Muscle of arm (tissue), 1 donor: ENCODE measurements at regions not wholly inside any gene's neighbourhood (a gene's known extent, or its start where the extent isn't known, plus 50 kb on each side); places are given as distances from the start of the nearest gene placed in this dataset.
"Not testable (repeated sequence)": the region's sequence is repeated elsewhere in the genome, so short reads cannot be mapped to it uniquely, and the experiment has no call there.

Experiments
- DNase-seq: peaks from one replicate; pipeline ENCODE4 v3.0.0-alpha.2; 2013

DNA sequence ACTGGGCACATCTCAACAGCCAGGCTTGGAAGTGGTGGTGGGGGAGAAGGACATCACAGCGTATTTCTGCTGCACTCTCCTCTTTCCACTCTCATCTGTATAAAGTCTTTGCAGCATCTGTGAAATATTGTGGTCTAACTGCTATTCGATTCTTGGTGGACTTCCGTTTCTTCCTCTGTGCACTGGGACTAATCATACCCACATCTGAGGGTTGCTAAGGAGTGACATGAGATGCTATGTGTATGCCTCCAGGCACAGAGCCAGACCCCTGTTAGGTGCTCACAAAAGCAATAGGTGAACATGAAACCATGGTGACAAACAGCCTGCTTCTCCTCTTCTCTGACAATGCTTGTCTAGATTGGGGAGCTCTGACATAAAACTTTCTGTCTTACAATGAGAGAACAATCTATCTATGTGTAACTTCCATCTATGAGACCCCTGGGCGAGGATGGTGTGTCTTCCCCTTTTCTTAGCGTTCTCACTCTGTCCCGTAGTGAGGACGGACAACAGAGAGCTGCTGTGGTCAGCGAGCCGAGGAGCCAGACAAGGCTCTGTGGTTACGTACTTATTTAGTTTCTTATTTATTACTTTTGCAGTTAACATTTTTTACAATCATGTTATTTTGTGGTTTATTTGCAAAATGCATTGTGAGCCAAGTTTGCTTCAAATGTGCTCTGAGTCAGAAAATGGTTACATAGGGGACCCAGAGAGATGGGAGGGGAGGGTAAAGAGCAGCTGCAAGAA lies 196.7 kb upstream of the TPRG1 start:
- peak; percentile 22 for DNase-seq

DNA sequence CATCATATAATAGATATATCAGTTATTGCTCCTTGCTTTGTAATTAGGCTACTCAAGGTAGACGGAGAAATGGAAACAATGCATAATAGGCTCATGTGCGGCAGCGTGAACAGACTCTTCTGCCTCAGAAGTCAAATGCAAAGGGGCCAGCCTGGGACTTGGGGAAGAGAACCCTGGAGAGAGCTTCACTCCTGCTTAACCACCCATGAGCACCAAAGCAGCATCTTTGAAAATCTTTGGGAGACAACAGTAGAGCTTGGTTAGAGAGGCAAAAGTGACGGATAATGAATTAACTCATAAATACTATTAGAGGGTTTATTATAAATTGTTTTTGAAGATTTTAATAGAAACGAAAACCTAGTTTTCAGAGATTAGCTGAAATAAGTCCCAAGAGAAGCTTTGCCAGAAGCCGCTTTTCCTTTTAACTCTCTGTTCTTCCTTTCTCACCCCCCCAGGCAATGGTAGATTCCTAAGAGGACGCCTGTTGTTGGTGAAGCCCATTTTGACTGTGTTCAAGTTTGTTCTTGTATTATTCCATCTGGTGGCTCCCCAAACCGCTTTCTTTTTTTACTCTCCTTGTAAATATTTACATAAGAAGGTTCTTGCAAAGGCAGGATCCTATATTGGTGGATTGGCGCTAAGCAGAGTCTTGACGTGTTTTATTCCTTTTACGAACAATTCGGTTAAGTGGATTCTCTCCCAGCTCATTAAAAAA lies 196.0 kb upstream of the TPRG1 start:
- no peak for DNase-seq

DNA sequence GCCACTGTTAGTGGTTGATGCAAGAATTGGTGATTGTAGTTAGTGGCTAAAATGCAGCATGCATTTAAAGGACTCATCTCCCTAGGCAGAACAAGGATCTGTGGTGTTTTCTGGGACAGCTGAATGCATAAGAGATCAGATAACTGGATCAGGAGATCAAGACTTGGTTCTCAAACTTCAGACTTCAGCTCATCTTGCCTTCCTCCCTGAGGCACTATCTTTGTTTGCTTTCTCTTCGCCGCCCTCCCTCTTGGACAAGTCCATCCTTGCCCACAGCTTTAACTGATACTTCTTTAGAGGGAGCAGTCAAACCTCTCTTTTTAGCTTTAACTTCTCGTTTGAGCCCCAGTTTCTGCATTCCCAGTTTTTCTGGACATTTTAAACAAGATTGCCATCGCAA lies 195.4 kb upstream of the TPRG1 start:
- DNase-seq: no peak

DNA sequence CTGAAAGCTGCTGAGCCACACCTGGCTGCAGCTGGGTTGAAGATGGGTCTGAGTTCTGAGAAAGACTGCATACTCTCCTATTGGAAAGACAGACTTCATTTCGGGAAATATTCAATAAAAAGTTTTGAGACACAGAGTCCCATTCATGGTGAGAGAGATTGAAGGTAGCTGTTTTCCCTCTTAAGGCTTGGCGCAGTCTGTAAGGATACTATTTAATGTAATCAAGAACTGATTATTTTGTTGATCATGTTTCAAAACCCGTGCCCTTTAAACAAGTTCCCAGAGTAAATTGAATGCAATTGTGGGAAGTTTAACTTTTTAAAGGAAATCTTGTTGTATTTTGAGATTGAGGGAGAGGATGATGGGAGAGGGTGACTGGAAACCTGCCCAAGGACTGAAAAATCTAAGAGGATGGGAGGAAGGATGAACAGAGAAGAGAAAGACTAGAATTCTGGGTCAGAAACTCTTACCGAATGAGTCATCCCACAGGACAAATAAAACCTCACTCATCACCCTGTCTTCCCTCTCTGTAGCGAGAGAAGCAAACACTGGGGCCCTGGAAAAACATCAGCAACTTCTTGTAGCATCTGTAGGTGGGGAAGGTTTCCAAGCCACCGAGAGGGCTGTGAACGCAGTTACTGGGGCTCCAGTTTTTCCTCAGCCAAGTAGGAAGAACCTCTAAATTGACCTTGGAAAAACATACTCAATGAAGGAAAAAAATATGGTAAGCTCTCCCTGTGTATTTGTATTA lies 193.2 kb upstream of the TPRG1 start:
- DNase-seq: peak; percentile 89

DNA sequence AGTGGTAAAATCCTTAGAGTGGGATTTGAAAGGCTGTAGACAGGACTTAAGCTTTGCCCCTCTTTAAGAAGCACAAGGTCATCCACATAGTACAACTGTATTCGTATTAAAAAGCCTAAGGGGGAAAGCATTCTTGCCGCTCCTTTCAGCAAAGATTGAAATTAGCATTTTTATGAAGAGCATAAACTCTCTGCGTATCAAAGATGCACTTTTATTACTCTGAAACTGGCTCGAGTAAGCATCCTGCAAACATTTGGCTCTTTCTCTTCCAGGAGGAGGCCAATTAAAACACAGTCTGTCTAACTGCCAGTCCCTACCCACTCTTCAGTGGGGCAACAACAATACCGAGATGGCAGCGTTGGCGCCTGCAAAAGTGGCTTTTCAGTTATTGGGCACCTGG lies 192.5 kb upstream of the TPRG1 start:
- peak; percentile 30 for DNase-seq

DNA sequence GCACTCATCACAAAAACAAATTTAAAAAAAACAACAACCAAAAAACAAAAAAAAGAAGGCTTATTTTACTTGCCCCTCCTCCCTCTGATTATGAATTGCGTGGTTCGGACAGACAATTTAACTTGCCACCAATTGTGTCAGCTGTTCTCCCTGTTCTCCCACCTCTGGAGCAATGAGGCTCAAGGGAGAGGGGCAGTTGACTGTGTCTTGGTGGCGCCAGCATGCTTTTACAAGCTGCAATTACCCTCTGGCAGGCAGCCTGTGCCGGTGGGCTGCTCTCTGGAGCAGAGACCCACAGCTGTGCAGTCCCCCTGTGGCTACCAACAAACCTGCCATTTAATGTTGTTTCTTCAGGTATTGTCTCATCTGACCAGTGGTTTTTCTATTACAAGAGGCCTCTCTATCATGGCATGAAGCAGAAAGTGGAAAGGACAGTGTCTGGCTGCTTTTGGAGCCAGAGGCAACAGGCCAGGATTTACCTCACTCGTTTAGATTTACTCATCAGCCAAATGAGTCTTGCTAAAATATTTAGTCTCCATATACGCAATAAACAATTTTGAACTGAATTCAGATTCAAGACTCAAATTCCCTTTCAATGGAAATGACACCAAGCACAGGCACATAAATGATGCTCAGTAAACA lies 192.0 kb upstream of the TPRG1 start:
- DNase-seq: peak; percentile 27

DNA sequence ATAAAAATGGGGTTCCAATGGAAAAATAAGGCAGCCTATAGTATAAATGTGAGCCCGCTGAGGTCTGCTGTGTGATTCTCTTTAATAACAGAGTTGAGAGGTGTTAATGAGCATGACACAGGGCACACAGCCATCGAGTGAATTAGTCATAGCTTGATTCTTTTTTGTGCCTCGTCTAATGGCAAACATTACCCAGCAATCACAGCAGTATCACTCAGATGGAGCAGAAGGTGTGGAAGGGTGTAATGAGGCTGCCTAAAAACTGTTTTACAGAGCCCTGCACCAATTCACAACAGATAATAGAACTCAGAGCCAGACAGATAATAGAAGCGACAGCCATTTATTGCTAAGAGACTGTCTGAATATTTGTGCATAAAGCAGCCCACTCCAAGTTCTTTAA lies 178.6 kb upstream of the TPRG1 start:
- no peak for DNase-seq

DNA sequence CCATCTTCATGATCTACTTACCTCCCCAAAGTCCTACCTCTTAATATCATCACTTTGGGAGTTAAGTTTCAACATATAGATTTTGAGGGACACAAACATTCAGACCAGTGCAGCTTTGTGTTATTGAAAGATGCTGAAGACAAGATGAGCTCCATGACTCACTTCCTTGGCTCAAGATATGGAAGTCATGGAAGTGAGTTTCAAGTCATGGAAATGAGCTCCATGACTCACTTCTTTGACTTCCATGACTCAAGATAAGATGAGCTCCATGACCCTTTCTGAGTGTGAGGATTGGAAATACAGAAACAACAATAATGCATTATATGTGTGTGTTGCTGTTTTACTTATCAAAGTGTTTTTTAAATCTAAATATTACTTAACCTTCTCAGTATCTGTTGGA lies 170.2 kb upstream of the TPRG1 start:
- DNase-seq: no peak

DNA sequence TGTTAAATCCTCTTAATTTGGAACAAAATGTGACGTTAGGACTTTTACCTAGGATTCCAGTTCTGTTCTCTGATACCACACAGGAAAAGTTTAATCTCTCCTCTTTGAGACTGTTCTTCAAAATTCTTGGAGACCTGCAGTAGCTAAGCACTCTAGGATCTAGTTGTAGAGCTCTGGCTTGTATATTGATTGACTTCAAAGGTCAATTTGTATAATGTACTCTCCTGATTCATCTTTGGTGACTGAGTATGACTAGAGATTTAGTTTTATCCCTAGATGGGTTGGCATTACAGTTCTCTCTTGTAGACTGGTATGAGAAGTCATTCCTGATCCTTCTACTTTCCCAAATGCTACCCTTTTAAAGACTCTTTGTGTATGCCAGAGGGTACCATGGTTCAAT lies 168.4 kb upstream of the TPRG1 start:
- DNase-seq: no peak

DNA sequence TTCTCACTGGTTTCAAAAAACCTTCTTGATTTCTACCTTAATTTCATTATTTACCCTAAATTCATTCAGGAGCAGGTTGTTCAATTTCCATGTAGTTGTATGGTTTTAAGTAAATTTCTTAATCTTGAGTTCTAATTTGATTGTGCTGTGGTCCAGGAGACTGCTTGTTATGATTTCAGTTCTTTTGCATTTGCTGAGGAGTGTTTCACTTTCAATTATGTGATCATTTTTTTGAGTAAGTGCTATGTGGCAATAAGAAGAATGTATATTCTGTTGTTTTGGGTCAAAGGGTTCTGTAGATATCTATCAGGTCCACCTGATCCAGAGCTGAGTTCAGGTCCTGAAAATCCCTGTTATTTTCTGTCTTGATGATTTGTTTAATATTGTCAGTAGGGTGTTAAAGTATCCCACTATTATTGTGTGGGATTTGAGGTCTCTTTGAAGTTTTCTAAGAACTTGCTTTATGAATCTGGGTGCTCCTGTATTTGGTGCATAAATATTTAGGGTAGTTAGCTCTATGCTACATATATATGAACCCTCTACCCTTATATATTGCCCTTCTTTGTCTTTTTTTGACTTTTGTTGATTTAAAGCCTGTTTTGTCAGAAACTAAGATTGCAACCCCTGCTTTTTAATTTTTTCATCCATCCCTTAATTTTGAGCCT lies 158.4 kb upstream of the TPRG1 start:
- no peak for DNase-seq

DNA sequence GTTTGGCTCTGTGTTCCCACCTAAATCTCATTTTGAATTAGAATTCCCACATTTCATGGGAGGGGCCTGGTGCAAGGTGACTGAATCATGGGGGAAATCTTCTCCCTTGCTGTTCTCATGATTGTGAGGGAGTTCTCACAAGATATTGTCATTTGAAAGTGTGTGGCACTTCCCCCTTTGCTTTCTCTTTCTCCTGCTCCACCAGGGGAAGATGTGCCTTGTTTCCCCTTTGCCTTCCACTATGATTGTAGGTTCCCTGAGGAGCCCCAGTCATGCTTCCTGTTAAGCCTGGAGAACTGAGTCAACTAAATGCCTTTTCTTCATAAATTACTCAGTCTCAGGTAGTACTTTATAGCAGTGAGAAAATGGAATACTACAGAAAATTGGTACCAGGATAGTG lies 157.2 kb upstream of the TPRG1 start:
- DNase-seq: no peak

DNA sequence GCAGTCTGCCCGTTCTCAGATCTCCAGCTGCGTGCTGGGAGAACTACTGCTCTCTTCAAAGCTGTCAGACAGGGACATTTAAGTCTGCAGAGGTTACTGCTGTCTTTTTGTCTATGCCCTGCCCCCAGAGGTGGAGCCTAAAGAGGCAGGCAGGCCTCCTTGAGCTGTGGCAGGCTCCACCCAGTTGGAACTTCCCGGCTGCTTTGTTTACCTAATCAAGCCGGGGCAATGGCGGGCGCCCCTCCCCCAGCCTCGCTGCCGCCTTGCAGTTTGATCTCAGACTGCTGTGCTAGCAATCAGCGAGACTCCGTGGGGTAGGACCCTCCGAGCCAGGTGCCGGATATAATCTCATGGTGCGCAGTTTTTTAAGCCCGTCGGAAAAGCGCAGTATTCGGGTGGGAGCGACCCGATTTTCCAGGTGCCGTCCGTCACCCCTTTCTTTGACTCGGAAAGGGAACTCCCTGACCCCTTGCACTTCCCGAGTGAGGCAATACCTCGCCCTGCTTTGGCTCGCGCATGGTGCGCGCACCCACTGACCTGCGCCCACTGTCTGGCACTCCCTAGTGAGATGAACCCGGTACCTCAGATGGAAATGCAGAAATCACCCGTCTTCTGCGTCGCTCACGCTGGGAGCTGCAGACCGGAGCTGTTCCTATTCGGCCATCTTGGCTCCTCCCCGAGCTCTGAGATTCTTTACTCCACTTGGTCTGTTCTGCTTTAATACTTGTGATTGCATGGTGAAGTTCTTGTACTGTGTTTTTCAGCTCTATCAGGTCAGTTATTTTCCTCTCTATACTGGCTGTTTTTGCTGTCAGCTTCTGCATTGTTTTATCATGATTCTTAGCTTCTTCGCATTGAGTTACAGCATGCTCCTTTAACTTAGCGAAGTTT lies 148.9 kb upstream of the TPRG1 start:
- not testable (repeated sequence) for DNase-seq

DNA sequence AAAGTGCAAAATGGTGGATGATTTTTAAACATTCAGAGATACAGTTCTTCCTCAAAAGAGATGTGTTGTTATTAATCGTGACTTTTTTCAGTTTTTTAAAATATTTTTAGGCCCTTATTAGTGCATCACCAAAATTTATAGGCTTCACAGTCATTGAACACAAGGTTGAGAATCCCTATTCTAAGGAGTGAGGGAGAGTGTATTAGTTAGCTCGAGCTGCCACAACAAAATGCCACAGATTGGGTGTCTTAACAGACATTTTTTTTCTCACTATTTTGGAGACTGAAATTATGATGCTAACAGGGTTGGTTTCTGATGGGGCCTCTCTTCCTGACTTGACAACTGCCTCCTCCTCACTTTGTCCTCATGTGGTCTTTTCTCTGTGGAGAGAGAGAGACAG lies 145.9 kb upstream of the TPRG1 start:
- DNase-seq: no peak

DNA sequence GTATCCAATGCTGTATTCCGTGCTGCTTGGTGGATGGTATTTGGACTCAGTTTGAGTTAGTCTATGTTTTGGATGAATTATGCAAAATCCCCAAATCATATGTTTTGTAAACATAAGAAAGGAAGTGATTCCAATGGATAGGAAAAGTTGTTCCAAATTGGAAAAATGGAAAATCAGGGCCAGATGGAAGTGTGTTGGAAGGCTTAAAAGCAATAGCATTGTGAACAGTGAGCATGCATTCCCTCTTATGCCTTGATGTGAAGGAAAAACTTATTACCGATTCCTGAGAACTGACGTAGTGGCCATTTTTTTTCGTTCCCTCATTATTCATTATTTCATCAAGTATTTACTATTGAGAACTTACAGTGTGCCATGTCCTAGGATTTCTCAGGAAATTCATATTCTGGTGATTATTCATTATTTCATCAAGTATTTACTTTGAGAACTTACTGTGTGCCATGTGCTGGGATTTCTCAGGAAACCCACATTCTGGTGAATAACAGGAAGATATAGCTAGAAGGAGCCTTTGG lies 144.1 kb upstream of the TPRG1 start:
- DNase-seq: peak; percentile 8

DNA sequence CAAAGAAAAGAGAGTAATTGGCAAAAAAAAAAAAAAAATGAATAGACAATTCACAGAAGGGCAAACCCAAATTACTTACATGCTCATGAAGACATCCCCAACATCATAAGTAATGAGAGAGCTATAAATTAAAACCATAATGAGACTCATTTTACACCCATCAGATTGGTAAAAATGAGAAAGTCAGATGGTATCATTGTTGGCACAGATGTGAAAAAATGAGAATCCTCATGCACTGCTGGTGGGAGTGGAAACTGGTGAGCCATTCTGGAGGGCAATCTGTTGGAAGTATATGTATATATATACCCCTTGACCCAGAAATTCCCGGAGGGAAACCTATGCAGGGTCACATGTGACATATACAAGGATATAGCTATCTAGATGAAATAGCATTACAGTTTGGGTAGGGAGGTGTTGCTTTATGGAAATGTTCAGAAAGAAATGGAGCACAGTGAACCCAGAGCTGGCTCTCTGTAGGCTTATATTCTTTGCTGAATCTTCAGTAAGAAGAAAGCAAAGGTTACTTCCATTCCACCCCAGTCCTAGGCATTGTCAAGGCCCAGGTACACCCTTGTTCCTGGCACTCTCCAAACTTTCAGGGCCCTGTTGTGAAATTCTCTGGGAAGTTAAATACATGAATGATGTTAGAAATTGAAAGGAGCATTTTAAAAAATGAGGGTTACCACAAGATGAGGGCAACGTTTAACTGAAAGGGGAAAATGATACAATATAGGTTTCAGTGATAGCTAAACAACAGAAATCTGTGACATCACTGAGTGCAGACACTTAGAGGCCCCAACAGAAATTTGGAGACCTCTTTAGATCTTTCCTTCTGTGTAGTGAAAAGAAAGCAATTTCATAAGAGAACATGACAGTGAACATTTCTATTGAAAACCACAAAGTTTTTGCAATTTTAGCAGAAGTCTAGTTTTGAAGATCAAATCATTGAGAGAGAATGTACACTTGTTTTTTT lies 132.7 kb upstream of the TPRG1 start:
- no peak for DNase-seq

DNA sequence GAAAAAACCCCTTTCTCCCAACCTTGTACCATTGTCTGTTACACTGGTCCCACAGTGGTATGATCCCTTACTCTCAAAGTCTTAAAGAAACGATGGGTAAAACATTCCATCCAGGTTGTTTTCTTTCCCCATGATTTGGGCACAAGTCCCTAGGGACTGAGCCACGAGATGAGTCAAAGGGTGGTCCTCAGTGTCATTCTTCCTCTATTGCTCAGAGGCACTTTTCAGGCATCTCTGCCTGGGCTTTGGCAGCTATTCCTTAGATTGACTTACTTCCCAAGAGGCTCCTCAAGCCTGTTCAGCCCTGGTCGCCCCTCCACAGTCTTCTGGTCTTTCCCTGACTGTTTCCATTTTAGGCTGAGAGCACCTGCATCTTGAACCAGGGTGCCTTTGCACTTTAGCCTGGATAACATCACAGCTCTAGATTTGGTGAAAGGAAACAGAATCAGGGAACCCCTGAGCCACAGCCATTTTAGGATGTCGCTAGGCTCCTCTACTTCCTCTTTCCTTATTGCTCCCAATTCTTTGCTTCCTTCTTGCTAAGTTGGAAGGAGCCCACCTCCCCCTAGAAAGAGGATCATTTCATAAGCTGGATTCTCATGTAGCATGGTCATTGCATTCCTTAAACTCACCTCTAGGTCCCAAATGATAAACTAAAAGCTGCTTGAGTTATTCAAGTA lies 131.0 kb upstream of the TPRG1 start:
- DNase-seq: no peak

DNA sequence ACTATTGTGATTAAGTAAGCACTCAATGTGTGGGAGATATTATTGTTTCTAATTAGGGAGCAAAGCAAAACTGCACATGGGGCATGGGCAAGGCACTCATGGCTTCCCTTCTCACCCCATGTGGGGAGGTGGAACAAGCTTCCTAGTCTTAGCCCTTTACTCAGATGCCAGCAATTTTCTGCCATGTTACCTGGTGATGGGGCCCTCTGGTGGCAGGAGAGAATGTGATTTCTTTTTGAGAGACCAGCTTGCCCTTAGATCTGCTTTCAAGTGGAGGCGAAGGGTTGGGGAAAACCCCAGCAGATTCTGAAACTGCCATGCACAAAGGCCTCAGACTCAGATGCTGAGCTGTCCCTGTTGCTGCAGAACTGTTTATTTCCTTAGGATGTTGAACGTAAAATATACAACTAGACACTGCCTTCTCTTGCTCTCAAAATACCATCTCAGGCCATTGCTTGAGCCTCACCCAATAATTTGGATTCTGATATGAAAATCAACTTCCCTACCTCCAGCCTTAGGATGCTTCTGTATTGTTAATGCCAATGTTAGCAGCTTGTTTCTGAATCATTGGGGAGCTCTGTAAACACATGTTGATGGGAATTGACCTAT lies 130.2 kb upstream of the TPRG1 start:
- DNase-seq: no peak

DNA sequence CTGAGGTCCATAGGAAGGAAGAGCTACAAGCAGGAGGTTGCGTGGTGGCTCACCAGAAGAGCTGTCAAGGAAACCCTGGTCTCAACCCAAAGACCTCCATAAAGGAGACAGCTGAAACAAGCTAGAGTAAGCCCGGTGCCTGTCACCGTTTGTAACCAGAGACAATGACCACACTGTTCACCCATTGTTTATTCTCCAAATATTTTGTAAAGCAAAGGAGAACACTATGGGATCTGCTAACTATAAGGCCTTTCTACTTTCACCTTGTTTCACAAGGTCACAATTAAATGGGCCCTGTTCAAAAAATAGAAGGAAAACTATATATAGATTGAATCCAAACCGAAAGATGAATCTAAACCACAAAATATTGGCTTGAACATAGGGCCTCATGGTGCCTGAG lies 128.9 kb upstream of the TPRG1 start:
- DNase-seq: no peak
